ENCODE measurements at regions not wholly inside any gene's neighbourhood (a gene's known extent, or its start where the extent isn't known, plus 50 kb on each side); places are given as distances from the start of the nearest gene placed in this dataset.

DNA sequence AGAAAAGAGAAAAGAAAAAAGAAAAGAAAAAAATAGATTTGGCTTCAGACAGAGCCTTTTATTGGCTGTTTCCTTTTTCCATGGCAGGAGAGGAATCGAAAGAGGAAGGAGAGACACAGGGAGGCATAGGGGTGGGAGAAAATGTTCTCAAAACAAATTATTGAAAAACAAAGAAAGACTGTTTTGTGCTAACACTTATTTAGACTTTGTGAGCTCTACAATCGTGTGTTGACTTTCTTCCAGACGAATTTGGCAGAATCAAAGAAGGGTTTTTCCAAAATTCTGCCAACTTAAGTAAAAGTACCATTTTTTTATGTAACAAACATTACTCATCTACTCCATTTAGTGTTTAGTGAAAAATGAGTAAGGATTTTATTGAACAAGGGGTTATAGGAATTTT lies 982.2 kb downstream of the REEP3 start:
- no peak for DNase-seq (ENCODE audit: low read depth in 2 of 2)

DNA sequence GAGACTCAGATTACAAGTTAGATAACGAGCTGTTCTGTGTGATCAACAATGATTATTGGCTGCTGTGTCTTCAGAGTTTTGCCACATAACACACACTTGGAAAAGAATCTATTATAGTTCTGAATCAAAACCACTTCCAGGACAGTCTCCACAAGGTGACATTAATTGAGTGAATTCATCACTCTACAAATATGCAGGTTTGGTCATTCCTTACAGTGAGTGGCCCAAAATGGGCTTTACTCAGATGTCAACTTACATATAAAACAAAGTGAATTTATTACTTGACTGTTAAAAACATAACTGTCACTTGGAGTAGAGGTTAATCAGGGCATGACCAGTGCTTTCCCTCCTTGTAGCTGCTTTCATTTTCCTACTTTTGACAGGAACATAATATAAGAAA lies 984.3 kb downstream of the REEP3 start:
- no peak for DNase-seq (ENCODE audit: low read depth in 2 of 2)

DNA sequence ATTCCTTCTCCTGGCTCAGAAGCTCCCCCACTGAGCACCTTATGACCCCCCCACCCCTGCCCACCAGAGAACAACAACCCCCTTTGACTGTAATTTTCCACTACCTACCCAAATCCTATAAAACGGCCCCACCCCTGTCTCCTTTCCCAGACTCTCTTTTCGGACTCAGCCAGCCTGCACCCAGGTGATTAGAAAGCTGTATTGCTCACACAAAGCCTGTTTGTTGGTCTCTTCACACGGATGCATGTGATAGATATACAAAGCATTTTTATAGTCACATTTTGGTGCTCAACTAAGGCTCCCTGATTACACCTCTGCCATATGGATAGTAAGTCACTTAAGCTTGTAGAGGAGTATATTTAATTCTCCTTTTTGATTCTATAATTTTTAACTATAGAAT lies 985.8 kb downstream of the REEP3 start:
- no peak for DNase-seq (ENCODE audit: low read depth in 2 of 2)

DNA sequence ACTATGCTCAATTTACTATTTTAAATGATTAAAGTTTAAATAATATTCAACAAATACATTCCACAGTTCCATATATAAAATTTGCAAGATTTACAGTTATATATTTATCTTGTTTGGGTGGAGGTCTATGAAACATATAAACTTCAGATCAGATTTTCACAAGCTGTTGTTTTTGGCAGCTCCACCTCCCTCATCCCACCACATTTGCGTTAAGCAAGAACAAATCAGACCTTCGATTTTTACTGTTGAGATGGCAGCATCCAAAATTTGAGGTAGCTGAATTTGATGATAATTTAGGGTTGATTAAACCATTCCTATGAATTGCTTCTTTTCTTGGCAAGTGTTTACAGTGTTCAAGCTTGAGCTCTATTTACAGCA lies 986.4 kb downstream of the REEP3 start:
- no peak for DNase-seq (ENCODE audit: low read depth in 2 of 2)

DNA sequence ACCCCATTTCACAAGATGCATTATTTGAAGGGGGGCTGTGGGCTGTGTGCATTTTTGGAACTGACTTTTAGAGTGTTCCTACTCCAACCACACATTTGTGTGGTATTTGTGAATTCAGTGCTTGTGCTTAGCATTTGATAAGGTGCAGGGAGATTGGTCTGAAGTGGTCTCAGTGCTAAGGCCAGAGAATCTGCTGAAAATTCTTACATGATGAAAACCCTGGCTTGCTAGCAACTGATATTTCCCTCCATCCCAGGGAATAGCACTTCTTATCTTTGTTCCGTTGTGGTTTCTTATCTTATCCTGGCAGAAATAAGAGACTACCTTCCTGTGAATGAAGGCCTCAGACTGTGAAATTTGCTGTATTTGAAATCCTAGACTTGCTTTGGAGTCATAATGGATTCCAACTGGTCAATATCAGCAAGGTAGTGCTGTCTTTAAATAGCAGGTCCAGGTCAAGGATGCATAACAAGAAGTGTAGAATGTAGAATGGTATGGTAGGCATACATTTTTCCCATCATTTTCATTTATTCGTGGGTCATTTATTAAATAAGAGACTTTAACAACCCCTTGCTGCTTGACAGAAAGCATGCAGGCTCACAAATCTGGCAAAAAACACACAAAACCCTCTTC lies 986.9 kb downstream of the REEP3 start:
- DNase-seq (ENCODE audit: low read depth in 2 of 2): no peak

DNA sequence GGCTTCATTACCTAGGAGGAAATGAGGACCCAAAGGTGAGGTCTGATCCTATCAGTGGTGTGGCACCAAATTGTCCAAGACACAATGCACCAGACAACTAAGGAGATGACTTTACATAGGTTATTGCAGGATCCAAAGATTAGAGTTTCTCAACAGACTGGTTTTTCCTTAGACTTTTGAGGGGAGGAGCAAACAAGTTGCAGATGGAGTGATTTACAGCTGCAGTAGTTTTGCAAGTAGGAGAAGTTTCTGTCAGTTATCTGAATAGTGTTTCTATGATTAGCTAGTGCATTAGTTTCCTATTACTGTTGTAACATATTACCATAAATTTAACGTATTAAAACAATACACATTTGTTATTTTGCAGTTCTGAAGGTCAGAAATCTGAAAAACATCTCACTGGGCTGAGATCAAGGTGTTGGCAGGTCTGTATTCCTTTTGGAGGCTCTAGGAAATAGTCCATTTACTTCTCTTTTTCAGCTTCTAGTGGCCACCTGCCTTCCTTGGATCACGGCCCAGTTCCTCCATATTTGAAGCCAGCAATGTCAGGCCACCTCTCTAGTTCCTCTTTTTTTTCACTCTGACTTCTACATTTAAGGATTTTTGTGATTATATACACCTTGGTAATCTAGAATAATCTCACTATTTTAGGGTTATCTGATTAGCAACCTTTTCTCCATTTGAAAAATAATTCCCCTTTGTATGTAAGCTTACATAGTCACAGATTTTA lies 994.9 kb downstream of the REEP3 start:
- DNase-seq (ENCODE audit: low read depth in 2 of 2): no peak

DNA sequence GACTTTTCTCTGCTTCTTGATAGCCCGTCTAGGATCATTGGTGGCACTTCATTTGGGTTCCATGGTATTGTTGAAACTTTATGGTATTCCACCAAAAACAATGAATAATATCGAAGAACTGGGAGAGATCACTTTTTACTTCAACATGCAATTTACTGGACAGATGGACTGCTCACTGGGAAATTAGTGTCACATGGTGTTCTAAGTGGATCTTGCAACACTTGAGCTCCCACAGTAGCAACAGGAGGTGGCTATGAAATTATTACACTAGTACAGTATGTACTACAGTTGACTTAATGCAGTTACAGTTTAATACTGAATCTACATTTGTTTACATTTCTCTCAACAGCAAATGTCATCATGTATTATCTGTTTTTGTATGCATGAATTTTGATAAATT lies 997.3 kb downstream of the REEP3 start:
- DNase-seq (ENCODE audit: low read depth in 2 of 2): no peak

DNA sequence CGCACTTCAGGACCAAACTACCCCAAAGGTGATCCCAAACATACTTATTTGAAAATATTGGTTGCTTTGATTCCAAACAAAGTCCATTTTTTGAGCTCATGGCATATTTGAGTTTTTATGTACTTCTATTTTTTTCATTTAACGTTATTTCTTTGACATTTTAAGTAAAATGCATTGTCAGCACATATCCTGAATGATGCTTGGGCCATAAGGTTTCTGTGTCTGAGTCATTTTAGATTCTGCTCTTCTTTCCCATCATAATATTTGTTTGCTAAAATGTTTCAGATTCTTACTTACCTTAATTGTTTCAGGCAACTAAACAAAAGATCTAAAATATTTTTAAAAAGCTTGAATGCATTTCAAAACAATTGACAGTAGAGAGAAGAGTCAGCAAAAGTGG lies 998.2 kb downstream of the REEP3 start:
- no peak for DNase-seq (ENCODE audit: low read depth in 2 of 2)

DNA sequence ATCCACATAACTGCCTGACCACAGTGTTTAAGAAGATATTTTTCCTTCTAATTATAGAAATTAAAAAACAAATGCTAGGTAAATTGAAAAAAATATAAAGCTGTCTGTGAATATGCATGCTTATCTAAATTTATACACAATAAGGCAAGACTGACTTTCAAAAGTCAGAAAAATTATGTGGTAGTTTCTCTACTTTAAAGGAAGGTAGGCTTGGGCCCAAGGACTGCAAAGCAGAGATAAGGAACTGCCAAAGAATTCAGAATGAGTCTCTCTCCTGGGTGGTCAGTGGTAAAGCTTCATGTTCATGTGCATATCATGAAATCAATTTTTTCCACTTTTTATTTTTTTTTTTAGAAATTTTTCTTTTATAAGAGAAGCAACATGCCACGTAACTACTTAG lies 998.6 kb downstream of the REEP3 start:
- DNase-seq (ENCODE audit: low read depth in 2 of 2): no peak

DNA sequence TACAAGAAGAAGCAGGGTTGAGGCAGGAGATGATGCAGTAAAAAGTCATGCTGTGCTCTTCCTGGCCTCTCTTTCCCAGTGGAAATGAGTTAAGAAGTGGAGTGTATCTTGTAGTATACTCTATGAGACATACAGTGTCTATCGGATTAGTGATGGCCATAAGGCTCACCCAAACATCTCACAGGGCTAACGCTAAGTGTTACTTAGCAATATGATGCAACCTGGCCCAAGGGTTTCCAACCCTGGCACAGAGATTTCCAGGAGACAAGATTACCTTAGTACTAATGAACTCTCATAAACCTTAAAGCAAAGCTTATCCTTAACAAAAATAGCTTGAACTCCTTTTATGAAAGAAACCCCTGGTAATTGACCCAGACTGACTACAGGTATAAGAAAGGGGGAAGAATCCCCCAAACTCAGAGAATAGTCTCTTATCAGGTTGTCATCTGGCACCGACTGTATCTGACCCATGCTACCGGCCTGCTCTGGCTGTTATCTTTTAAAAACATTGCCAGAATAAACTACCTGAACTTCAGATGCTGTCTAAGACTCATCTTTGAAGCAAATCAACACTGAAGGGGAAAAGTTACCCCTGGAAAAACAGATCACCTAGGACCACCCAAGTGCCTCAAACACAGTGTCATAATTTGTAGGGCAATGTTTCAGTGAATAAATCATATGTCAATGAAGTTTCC lies 1002.0 kb downstream of the REEP3 start:
- no peak for DNase-seq (ENCODE audit: low read depth in 2 of 2)

DNA sequence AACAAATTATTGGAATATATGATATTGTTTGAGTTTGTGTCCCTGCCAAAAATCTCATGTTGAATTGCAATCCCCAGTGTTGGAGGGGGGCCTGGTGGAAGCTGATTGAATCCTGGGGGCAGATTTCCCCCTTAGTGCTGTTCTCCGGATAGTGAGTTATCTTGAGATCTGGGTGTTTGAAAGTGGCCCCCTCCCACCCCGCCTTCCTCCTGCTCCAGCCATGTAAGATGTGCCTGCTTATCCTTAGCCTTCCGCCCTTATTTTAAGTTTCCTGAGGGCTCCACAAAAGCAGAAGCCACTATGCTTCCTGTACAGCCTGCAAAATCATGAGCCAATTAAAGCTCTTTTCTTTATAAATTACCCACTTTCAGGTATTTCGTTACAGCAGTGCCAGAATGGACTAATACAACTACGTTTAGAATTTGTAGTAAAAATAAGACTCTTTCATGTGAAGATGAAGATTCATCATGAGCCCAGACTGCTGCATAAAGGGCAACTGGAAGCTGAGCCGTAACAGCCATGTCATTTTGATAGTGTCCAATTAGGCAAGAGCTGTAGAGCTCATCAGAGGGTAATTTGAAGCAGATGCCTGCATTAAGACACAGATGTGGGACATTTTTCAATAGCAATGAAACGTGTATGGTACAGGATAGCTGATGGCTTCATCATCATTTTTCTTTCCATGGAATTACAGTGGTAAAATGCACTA lies 1007.2 kb downstream of the REEP3 start:
- no peak for DNase-seq (ENCODE audit: low read depth in 2 of 2)

DNA sequence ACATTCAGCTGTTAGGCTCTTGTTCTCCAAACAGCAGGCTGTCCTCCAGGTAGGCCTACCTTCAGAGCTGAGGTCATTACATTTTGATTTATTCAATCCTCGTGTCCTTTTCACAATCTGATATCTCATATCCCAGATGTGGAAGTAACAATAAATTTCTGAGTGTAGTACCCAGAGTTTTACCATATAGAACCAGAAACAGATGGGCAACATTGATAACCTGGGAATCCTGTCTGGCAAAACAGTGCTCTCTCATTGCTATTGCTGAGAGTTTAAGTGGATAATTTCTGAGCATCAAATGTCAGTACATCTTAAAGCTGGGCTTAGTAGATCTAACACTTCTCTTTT lies 1007.8 kb downstream of the REEP3 start:
- DNase-seq (ENCODE audit: low read depth in 2 of 2): no peak

DNA sequence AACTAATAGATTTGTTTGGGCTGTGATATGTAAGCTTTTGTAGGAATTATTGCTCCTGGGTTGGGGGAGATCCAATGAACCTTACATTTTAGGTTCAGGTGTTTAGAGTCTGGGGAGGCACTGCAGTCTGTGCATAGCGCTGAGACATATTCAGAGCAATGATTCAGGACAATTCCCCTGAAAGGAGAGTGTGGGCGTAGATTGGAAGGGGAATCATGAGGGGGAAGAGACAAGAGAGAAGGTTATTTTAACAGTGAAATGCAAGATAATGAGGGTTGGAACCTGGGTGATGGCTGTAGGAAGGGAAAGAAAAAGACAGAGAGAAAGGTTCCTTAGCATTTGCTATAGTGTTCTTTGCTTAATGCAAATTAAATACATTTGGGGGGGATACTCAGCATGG lies 1013.4 kb downstream of the REEP3 start:
- no peak for DNase-seq (ENCODE audit: low read depth in 2 of 2)

DNA sequence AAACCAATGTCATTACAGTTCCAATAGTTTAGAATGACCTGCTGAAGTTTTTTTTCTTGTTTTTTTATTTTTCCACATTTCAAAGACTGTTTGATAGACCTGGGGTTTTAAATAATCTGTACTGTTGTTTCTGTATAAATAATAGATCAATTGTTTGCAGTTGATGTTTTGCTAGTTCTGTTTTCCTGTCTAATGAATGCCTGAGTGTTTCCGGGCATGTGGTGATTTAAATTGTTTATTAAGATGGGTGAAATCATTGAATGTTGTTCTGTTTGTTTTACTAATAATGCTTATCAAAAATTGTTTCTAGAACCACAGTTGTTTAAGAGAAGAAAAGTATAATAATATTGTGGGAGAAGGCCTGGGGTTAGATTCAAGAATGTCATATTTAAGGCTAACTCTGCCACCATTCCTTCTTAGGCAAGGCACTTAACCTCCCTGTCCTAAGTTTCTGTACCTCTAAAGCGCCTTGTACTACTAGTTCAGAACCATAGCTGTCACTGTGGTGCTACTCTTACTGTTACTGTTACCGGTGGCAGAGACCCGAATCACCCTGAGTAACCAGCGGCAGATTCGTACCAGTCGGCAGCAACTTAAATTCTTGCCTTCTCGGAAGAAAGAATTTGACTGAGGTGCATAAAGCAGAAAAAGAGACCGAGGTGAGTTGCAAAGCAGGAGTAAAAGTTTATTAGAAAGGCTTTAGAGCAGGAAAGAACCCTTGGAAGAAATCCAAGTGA lies 1014.1 kb downstream of the REEP3 start:
- DNase-seq (ENCODE audit: low read depth in 2 of 2): no peak

DNA sequence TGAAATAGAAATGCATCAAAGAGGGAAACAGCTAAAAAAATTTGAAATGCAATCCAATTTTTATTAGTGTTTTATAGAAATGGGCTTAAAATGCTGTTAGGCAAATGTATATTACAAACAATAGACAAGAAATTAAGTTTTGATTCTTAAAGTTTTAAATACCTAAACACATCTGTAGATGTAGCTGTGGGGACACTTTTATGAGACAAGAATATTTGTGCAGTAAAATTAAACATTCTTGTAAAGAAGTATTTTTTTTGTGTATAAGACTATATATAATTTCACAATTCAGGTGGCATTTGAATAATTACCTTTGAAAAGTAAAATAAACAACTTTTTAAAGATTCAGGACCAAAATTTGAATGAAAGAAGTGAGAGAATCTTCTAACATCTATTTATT lies 1015.9 kb downstream of the REEP3 start:
- no peak for DNase-seq (ENCODE audit: low read depth in 2 of 2)

DNA sequence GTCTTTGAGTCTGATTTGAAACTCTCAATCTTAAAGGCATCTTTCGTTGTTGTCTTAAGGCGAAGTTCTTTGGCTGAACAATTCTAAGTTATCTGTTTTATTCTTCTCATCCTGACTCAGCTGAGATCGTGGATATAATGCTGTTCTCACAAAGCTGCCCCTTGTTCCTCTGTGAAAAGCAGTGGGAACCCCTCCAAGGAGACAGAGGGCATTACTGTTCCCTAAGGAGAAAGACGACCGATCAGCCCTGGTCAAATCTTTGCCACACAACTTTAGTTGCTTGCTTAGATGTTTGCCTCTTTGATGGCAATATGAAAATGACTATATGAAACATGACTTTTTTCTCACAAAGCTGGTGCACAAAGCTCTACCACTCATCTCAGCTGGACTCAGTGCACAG lies 1016.7 kb downstream of the REEP3 start:
- no peak for DNase-seq (ENCODE audit: low read depth in 2 of 2)

DNA sequence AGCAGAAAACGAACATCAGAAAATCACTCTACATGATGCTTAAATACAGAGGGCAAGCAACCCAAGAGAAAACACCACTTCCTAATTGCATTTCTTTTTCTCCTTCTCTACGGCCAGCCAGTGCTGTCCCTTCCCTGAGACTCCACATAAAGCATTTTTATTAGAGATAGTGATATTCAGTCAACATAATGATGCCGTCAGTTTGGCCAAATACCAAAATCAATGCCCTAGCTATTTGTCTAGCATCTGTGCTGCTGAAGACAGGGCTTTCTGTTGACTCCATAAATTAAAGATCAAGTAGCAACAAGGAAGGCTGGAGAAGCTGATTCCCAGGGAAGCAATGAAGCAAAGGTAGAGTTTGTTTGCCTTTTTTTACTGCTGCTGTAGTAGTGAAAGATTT lies 1024.9 kb downstream of the REEP3 start:
- no peak for DNase-seq (ENCODE audit: low read depth in 2 of 2)

DNA sequence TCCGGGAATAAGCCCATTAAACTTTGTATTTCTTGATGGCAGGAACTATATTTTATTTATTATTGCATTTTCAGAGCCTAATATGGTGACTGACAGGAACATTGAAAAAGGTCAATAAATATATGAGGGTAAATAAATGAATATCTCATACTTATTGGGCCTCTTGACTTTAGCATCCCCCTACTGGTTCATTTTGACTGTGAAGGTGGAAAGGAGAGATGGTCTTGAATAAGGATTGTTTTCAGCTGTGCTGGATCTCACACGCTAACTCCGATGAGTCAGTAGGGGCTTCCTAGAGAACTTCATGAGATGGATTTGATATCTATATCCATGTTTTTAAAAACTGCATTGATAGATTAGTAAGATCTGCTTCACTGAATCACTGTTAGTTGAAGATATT lies 1026.0 kb downstream of the REEP3 start:
- DNase-seq (ENCODE audit: low read depth in 2 of 2): no peak

DNA sequence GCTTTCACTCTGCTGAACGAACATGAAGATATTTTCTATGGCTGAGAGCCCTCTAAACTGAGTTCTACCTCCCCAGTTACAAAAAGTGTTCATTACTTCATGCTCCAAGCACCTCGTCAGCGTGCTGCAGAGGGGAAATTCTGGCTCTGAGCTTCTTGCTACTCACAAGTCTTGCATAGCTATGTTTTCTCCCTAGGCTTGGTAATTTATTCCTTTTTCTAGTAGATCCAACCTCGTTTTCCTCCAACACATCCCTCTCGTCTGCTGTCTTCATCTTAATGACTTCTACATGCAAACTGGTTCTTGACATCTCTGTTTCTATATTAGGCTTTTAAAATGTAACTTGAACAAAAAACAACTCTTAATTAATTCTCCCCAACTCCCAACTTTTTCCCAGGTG lies 1034.5 kb downstream of the REEP3 start:
- DNase-seq (ENCODE audit: low read depth in 2 of 2): no peak

DNA sequence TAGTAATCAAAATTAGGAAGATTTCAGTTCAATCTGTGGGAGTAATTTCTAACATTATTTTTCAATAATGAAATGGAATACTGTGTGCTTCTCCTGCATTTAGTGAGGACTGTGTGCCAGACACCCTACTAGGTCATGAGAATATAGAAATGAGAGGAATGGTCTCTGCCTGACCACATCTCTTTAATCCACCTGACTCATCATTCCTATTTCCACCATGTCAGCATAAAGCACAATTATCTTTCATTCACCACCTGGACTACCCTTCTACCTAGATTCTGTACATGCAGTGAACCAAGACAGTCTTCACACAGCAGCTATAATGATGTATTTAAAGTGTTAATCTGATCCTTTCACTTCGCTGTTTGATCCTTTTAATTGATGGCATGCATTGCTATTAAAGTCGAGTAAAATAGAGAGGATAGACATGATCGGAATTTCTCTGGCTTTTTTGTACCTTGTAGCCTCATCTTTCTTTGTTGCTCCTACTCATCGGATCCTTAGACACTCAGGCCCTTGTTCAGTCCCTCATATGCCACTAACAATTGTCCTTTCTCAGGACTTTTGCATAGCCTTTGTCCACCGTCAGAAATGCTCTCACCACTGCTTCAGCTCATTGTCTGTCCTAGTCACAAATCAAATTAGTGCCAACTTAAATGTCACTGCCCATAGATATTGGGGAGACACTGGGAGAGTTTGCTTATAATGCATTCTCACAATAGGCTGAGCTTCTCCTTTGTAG lies 1037.1 kb downstream of the REEP3 start:
- no peak for DNase-seq (ENCODE audit: low read depth in 2 of 2)

DNA sequence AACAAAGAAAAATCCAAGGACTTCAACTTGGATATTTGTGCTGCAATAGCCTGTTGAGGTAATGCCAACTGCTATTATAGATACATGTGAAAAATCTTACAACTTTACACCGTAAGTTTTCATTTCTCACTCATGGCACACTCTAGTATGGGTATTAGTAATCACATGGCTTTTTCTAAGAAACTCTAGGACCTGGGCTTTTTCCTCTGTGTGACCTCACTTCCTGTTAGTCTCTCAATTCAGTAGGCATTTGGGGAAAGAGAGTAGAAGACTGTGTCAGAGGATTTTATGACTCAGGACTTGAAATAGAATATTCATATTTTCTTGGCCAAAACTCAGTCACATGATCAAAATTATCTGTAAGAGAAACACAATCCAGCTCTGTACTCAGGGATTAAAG lies 1049.9 kb downstream of the REEP3 start:
- no peak for DNase-seq (ENCODE audit: low read depth in 2 of 2)

Data from stimulated activated CD4-positive, alpha-beta T cell treated with anti-CD3 and anti-CD28 coated beads, Interleukin-1b, Interleukin-23, amount 100 ng/mL, for 1 hour (primary cell).